Neuronal stem cell (in vitro differentiated cells): ENCODE measurements at regions not wholly inside any gene's neighbourhood (a gene's known extent, or its start where the extent isn't known, plus 50 kb on each side); places are given as distances from the start of the nearest gene placed in this dataset.

ENCODE experiments used
- DNase-seq: peaks from one replicate; pipeline ENCODE4 v3.0.0-alpha.2; 2013; ENCODE audit warnings: low spot score
- H2AFZ ChIP-seq: one replicate; pipeline ENCODE4 v1.6.1; 2013; ENCODE audit warnings: mild to moderate bottlenecking, low read length, inconsistent platforms
- H2AK5ac ChIP-seq: 2 replicates; pipeline ENCODE4 v1.6.1; 2013; ENCODE audit warnings: low read depth, mild to moderate bottlenecking, inconsistent platforms, low read length, moderate library complexity, mixed read lengths
- H2BK120ac ChIP-seq: 2 replicates; pipeline ENCODE4 v1.6.1; 2013; ENCODE audit warnings: low read depth, mild to moderate bottlenecking, inconsistent platforms, low read length, moderate library complexity, mixed read lengths
- H2BK12ac ChIP-seq: one replicate; pipeline ENCODE4 v1.6.1; 2013; ENCODE audit warnings: low read length, inconsistent platforms
- H2BK15ac ChIP-seq: 2 replicates; pipeline ENCODE4 v1.6.1; 2013; ENCODE audit warnings: mild to moderate bottlenecking, low read length, inconsistent platforms, mixed read lengths
- H2BK5ac ChIP-seq: one replicate; pipeline ENCODE4 v1.6.1; 2013; ENCODE audit warnings: inconsistent platforms, mild to moderate bottlenecking, low read length, moderate library complexity
- H3K14ac ChIP-seq: one replicate; pipeline ENCODE4 v1.6.1; 2013; ENCODE audit warnings: low read length, inconsistent platforms
- H3K18ac ChIP-seq: 2 replicates; pipeline ENCODE4 v1.6.1; 2013; ENCODE audit warnings: low read length, inconsistent platforms
- H3K23ac ChIP-seq: 2 replicates; pipeline ENCODE4 v1.6.1; 2013; ENCODE audit warnings: low read depth, mild to moderate bottlenecking, mixed read lengths, low read length, inconsistent platforms; ENCODE audit not compliant: poor library complexity
- H3K27ac ChIP-seq: replicated peaks from 3 replicates; pipeline ENCODE4 v1.5.1; 2013; ENCODE audit warnings: low read length, inconsistent platforms
- H3K27me3 ChIP-seq, 3 experiments: 2 replicates each; pipeline ENCODE4 v1.6.1; 2013; ENCODE audit warnings: low read length in 3 of 3, mild to moderate bottlenecking in 2 of 3, inconsistent platforms in 1 of 3, low read depth in 1 of 3, mixed read lengths in 1 of 3, moderate library complexity in 1 of 3; ENCODE audit not compliant: control insufficient read depth in 3 of 3, insufficient read depth in 3 of 3
- H3K36me3 ChIP-seq, 2 donors: replicated peaks in 1 of 2; 2 replicates each; pipeline ENCODE4 v1.6.1; 2013; ENCODE audit warnings: low read length in 2 of 2; ENCODE audit not compliant: control insufficient read depth in 2 of 2, insufficient read depth in 2 of 2
- H3K4ac ChIP-seq: 2 replicates; pipeline ENCODE4 v1.6.1; 2013; ENCODE audit warnings: inconsistent platforms, mild to moderate bottlenecking, low read length, moderate library complexity
- H3K4me1 ChIP-seq, 2 donors: 1 replicate in 1 of 2; 2 replicates in 1 of 2; pipeline ENCODE4 v1.6.1; 2013; ENCODE audit warnings: low read length in 2 of 2, low read depth in 1 of 2; ENCODE audit not compliant: control insufficient read depth in 2 of 2, insufficient read depth in 1 of 2
- H3K4me2 ChIP-seq: one replicate; pipeline ENCODE4 v1.6.1; 2013; ENCODE audit warnings: mild to moderate bottlenecking, low read length, inconsistent platforms; ENCODE audit not compliant: insufficient read depth, poor library complexity, severe bottlenecking
- H3K4me3 ChIP-seq, 2 donors: 2 replicates each; pipeline ENCODE4 v1.5.1; 2013; ENCODE audit warnings: low read length in 2 of 2, mild to moderate bottlenecking in 2 of 2, inconsistent platforms in 1 of 2, moderate library complexity in 1 of 2
- H3K79me1 ChIP-seq: one replicate; pipeline ENCODE4 v1.6.1; 2013; ENCODE audit warnings: low read depth, mild to moderate bottlenecking, inconsistent platforms, low read length, moderate library complexity
- H3K9ac ChIP-seq: one replicate; pipeline ENCODE4 v1.6.1; 2013; ENCODE audit warnings: mild to moderate bottlenecking, low read depth, low read length, inconsistent platforms; ENCODE audit not compliant: poor library complexity
- H3K9me3 ChIP-seq, 2 donors: replicated peaks in 1 of 2; 2 replicates each; pipeline versions ENCODE3 to v1.6.1; 2013; ENCODE audit warnings: low read length in 2 of 2, mild to moderate bottlenecking in 2 of 2, inconsistent platforms in 1 of 2, low read depth in 1 of 2, mixed read lengths in 1 of 2, moderate library complexity in 1 of 2; ENCODE audit not compliant: control insufficient read depth in 2 of 2, insufficient read depth in 1 of 2
- H4K8ac ChIP-seq: one replicate; pipeline ENCODE4 v1.6.1; 2013; ENCODE audit warnings: low read depth, mild to moderate bottlenecking, inconsistent platforms, low read length, moderate library complexity
- H4K91ac ChIP-seq: one replicate; pipeline ENCODE4 v1.6.1; 2013; ENCODE audit warnings: low read length, low read depth, mild to moderate bottlenecking, inconsistent platforms; ENCODE audit not compliant: poor library complexity
- WGBS, 2 donors: extraction: QIAGEN DNeasy Blood & Tissue Kit; methylation state at CpG; one replicate each; pipeline ENCODE4 v1.1.7; 2013; ENCODE audit warnings: missing lambda C conversion rate in 2 of 2, mixed read lengths in 1 of 2; ENCODE audit not compliant: insufficient read length in 2 of 2, insufficient replicate concordance in 1 of 2; ENCODE audit errors: extremely low coverage in 2 of 2; 5-methylcytosine and 5-hydroxymethylcytosine counted together

- no peak overlapping the region for H3K4ac ChIP-seq
- no peak overlapping the region for H3K27ac ChIP-seq
- H3K36me3 ChIP-seq, result no peaks in the 10 kb centered on the region
- no peak overlapping the region for H4K91ac ChIP-seq
- H2AFZ ChIP-seq, result peak overlapping the region; percentile 40
- no peak overlapping the region for H2BK12ac ChIP-seq
- H2AK5ac ChIP-seq, result no peak overlapping the region
- no peaks in the 10 kb centered on the region for H3K4me1 ChIP-seq
- H3K9ac ChIP-seq, result peak overlapping the region; percentile 47
- H2BK120ac ChIP-seq, result no peak overlapping the region
- no peak overlapping the region for H3K14ac ChIP-seq
- no peak overlapping the region for H3K18ac ChIP-seq
- no peak for DNase-seq
- no peaks in the 10 kb centered on the region for H3K79me1 ChIP-seq
- no peak overlapping the region for H3K4me2 ChIP-seq
- H2BK15ac ChIP-seq, result no peak overlapping the region
- H4K8ac ChIP-seq, result no peak overlapping the region
- H2BK5ac ChIP-seq, result no peak overlapping the region
- H3K23ac ChIP-seq, result peak overlapping the region; percentile 37
- H3K4me3 ChIP-seq, result peak overlapping the region in 1 of 2 donors; percentile 52
- no peaks in the 10 kb centered on the region for H3K27me3 ChIP-seq
- WGBS, 2 donors, result no CpG with 5 or more reads among the region's 6 CpGs
- H3K9me3 ChIP-seq, result peaks cover 2 to 5% of the 10 kb centered on the region in 2 donors
These were observed 1356.7 kb downstream of the SI start for GRCh38 chr3:163721596-163721995.

- Histone ChIP-seq H2AK5ac (no peak overlapping the region), H3K4me2 (no peak overlapping the region), H2BK12ac (no peak overlapping the region), H3K23ac (no peak overlapping the region), H4K8ac (no peak overlapping the region), H3K18ac (no peak overlapping the region), H3K14ac (no peak overlapping the region), H3K9ac (no peak overlapping the region), H3K4me3 (no peak overlapping the region), H2BK5ac (no peak overlapping the region), H3K36me3 (no peaks in the 10 kb centered on the region), H3K79me1 (no peaks in the 10 kb centered on the region), H3K27ac (no peak overlapping the region), H3K4ac (no peak overlapping the region), H2BK120ac (no peak overlapping the region), H3K9me3 (peaks cover 2 to 5% of the 10 kb centered on the region in 2 donors), H3K27me3 (no peaks in the 10 kb centered on the region), H4K91ac (no peak overlapping the region), H3K4me1 (no peaks in the 10 kb centered on the region), H2AFZ (no peak overlapping the region), H2BK15ac (no peak overlapping the region)
- WGBS, 2 donors, result no CpG with 5 or more reads among the region's 4 CpGs
- DNase-seq, result no peak
These were observed 1360.9 kb downstream of the SI start for GRCh38 chr3:163717377-163717776.

GRCh38 chr3:163708428-163708827, 1369.9 kb downstream of the SI start:
- WGBS, 2 donors, result no CpG with 5 or more reads among the region's 1 CpG
- Histone ChIP-seq H2BK5ac (no peak overlapping the region), H3K9ac (no peak overlapping the region), H2AFZ (peak overlapping the region; percentile 68), H2BK12ac (no peak overlapping the region), H3K9me3 (no peaks in the 10 kb centered on the region), H4K91ac (no peak overlapping the region), H3K4me2 (no peak overlapping the region), H3K23ac (no peak overlapping the region), H2BK15ac (no peak overlapping the region), H3K4me1 (no peaks in the 10 kb centered on the region), H2BK120ac (no peak overlapping the region), H3K18ac (no peak overlapping the region), H3K4me3 (no peak overlapping the region), H4K8ac (no peak overlapping the region), H3K27ac (no peak overlapping the region), H3K27me3 (no peaks in the 10 kb centered on the region), H3K36me3 (no peaks in the 10 kb centered on the region), H3K14ac (no peak overlapping the region), H3K79me1 (no peaks in the 10 kb centered on the region), H2AK5ac (no peak overlapping the region), H3K4ac (no peak overlapping the region)
- DNase-seq, result no peak

GRCh38 chr3:163707659-163708058, 1370.6 kb downstream of the SI start:
- H2BK5ac ChIP-seq, result no peak overlapping the region
- no peaks in the 10 kb centered on the region for H3K36me3 ChIP-seq
- H2BK120ac ChIP-seq, result no peak overlapping the region
- H3K9ac ChIP-seq, result no peak overlapping the region
- no peak overlapping the region for H4K91ac ChIP-seq
- no peak overlapping the region for H2AK5ac ChIP-seq
- H3K4me1 ChIP-seq, result no peaks in the 10 kb centered on the region
- DNase-seq, result no peak
- H3K79me1 ChIP-seq, result no peaks in the 10 kb centered on the region
- no peak overlapping the region for H3K23ac ChIP-seq
- no peak overlapping the region for H3K4me3 ChIP-seq
- no peaks in the 10 kb centered on the region for H3K27me3 ChIP-seq
- no peak overlapping the region for H3K27ac ChIP-seq
- H3K9me3 ChIP-seq, result no peaks in the 10 kb centered on the region
- no peak overlapping the region for H2AFZ ChIP-seq
- H3K18ac ChIP-seq, result no peak overlapping the region
- no peak overlapping the region for H4K8ac ChIP-seq
- no peak overlapping the region for H3K4ac ChIP-seq
- H2BK15ac ChIP-seq, result no peak overlapping the region
- H3K4me2 ChIP-seq, result no peak overlapping the region
- H3K14ac ChIP-seq, result no peak overlapping the region
- no peak overlapping the region for H2BK12ac ChIP-seq
